ENCODE measurements at regions not wholly inside any gene's neighbourhood (a gene's known extent, or its start where the extent isn't known, plus 50 kb on each side); places are given as distances from the start of the nearest gene placed in this dataset.

GRCh38 chr10:130259380-130259779 lies 123.2 kb downstream of the GLRX3 start:
- no peaks in the 10 kb centered on the region for H3K4me1 ChIP-seq (ENCODE audit: control insufficient read depth in 5 of 5, insufficient read depth in 5 of 5, low read length in 5 of 5)
- TF ChIP-seq, protein P1, sequence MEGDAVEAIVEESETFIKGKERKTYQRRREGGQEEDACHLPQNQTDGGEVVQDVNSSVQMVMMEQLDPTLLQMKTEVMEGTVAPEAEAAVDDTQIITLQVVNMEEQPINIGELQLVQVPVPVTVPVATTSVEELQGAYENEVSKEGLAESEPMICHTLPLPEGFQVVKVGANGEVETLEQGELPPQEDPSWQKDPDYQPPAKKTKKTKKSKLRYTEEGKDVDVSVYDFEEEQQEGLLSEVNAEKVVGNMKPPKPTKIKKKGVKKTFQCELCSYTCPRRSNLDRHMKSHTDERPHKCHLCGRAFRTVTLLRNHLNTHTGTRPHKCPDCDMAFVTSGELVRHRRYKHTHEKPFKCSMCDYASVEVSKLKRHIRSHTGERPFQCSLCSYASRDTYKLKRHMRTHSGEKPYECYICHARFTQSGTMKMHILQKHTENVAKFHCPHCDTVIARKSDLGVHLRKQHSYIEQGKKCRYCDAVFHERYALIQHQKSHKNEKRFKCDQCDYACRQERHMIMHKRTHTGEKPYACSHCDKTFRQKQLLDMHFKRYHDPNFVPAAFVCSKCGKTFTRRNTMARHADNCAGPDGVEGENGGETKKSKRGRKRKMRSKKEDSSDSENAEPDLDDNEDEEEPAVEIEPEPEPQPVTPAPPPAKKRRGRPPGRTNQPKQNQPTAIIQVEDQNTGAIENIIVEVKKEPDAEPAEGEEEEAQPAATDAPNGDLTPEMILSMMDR (IDR thresholded peaks at IDR 0.05; ENCODE audit: control extremely low read depth, extremely low read depth) = no peak
- no peak overlapping the region for H3K9ac ChIP-seq (ENCODE audit: insufficient read depth in 1 of 2, low read length in 2 of 2)
- DNase-seq = no peak
- ATAC-seq (ENCODE audit: insufficient read depth, low FRiP score) = no peak
- no peaks in the 10 kb centered on the region for H3K27me3 ChIP-seq (ENCODE audit: control insufficient read depth in 3 of 3, insufficient read depth in 3 of 3, low read length in 2 of 3)
- no peak overlapping the region for H3K4me3 ChIP-seq
- 76 to 81% methylated on average over 6 of the region's 6 CpGs for WGBS, 2 donors
- H3K36me3 ChIP-seq (ENCODE audit: control insufficient read depth in 4 of 4, insufficient read depth in 4 of 4, low read length in 4 of 4) = no peaks in the 10 kb centered on the region
- H3K9me3 ChIP-seq (ENCODE audit: control insufficient read depth in 4 of 4, insufficient read depth in 3 of 4, low read length in 3 of 4) = peaks cover 0 to 30% (median 0%) of the 10 kb centered on the region in 4 donors
- no peak overlapping the region for H3K27ac ChIP-seq (ENCODE audit: low read depth in 1 of 2, low read length in 1 of 2)

DNA sequence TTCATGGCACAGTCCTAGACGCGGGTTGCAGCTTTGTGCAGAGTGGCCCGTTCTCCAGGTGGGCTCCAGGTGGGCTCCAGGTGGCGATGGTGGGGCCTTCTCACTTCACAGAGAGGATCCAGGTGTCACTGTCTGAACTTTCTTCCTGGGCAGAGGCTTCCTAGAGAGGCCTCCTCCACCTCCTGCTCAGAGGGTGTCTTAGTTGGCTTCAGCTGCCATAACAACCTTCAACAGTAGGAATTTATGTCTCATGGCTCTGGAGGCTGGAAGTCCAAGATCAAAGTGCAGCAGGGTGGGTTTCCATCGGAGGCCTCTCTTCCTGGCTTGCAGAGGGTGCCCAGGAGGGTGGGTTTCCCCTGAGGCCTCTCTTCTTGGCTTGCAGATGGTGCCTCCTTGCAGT lies 125.1 kb downstream of the GLRX3 start:
- 72 to 73% methylated on average over 5 of the region's 5 CpGs for WGBS, 2 donors
- H3K9ac ChIP-seq (ENCODE audit: insufficient read depth in 1 of 2, low read length in 2 of 2) = no peak overlapping the region
- DNase-seq (no peak), ATAC-seq (ENCODE audit: insufficient read depth, low FRiP score) (no peak)
- no peaks in the 10 kb centered on the region for H3K36me3 ChIP-seq (ENCODE audit: control insufficient read depth in 4 of 4, insufficient read depth in 4 of 4, low read length in 4 of 4)
- H3K4me3 ChIP-seq = no peak overlapping the region
- H3K27me3 ChIP-seq (ENCODE audit: control insufficient read depth in 3 of 3, insufficient read depth in 3 of 3, low read length in 2 of 3) = no peaks in the 10 kb centered on the region
- peaks cover 0 to 28% (median 0%) of the 10 kb centered on the region in 4 donors for H3K9me3 ChIP-seq (ENCODE audit: control insufficient read depth in 4 of 4, insufficient read depth in 3 of 4, low read length in 3 of 4)
- no peaks in the 10 kb centered on the region for H3K4me1 ChIP-seq (ENCODE audit: control insufficient read depth in 5 of 5, insufficient read depth in 5 of 5, low read length in 5 of 5)
- TF ChIP-seq, protein P1 (IDR thresholded peaks at IDR 0.05; ENCODE audit: control extremely low read depth, extremely low read depth) = no peak
- H3K27ac ChIP-seq (ENCODE audit: low read depth in 1 of 2, low read length in 1 of 2) = no peak overlapping the region

DNA sequence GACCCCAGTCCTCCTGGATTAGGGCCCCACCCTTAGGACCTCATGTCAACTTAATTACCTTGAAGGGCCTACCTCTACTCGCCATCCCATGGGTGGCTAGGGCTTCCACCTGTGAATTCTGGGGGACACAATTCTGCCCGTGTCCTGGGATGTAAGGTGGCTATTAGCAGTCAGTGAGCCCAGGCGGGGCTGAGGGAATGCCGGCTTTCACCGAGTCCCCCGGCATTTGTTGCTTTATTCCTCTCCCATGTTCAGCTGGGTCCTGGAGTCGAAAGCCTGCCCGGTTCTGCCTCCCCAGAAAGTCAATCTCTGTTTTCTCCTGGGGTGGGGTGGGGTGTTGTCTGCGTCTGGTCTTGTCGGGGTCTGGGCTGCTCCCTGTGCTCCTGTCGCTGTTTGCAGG lies 125.6 kb downstream of the GLRX3 start:
- Histone ChIP-seq H3K4me1 (ENCODE audit: control insufficient read depth in 5 of 5, insufficient read depth in 5 of 5, low read length in 5 of 5) (no peaks in the 10 kb centered on the region), H3K27ac (ENCODE audit: low read depth in 1 of 2, low read length in 1 of 2) (no peak overlapping the region), H3K36me3 (ENCODE audit: control insufficient read depth in 4 of 4, insufficient read depth in 4 of 4, low read length in 4 of 4) (no peaks in the 10 kb centered on the region), H3K4me3 (no peak overlapping the region), H3K9ac (ENCODE audit: insufficient read depth in 1 of 2, low read length in 2 of 2) (no peak overlapping the region), H3K9me3 (ENCODE audit: control insufficient read depth in 4 of 4, insufficient read depth in 3 of 4, low read length in 3 of 4) (peaks cover 0 to 26% (median 0%) of the 10 kb centered on the region in 4 donors), H3K27me3 (ENCODE audit: control insufficient read depth in 3 of 3, insufficient read depth in 3 of 3, low read length in 2 of 3) (no peaks in the 10 kb centered on the region)
- TF ChIP-seq, protein P1 (IDR thresholded peaks at IDR 0.05; ENCODE audit: control extremely low read depth, extremely low read depth) = no peak
- no peak for DNase-seq
- no peak for ATAC-seq (ENCODE audit: insufficient read depth, low FRiP score)
- 93 to 94% methylated on average over 11 of the region's 11 CpGs for WGBS, 2 donors

GRCh38 chr10:130263289-130263688 lies 127.1 kb downstream of the GLRX3 start:
- Histone ChIP-seq H3K27ac (ENCODE audit: low read depth in 1 of 2, low read length in 1 of 2) (no peak overlapping the region), H3K4me3 (no peak overlapping the region), H3K9me3 (ENCODE audit: control insufficient read depth in 4 of 4, insufficient read depth in 3 of 4, low read length in 3 of 4) (peaks cover 0 to 29% (median 0%) of the 10 kb centered on the region in 4 donors), H3K36me3 (ENCODE audit: control insufficient read depth in 4 of 4, insufficient read depth in 4 of 4, low read length in 4 of 4) (no peaks in the 10 kb centered on the region), H3K9ac (ENCODE audit: insufficient read depth in 1 of 2, low read length in 2 of 2) (no peak overlapping the region), H3K27me3 (ENCODE audit: control insufficient read depth in 3 of 3, insufficient read depth in 3 of 3, low read length in 2 of 3) (no peaks in the 10 kb centered on the region), H3K4me1 (ENCODE audit: control insufficient read depth in 5 of 5, insufficient read depth in 5 of 5, low read length in 5 of 5) (no peaks in the 10 kb centered on the region)
- WGBS, 2 donors = 75 to 82% methylated on average over 12 of the region's 12 CpGs
- ATAC-seq (ENCODE audit: insufficient read depth, low FRiP score) (no peak), DNase-seq (no peak)
- TF ChIP-seq, protein P1 (IDR thresholded peaks at IDR 0.05; ENCODE audit: control extremely low read depth, extremely low read depth) = no peak
